Effector memory CD4-positive, alpha-beta T cell (primary cell): ENCODE measurements at regions not wholly inside any gene's neighbourhood (a gene's known extent, or its start where the extent isn't known, plus 50 kb on each side); places are given as distances from the start of the nearest gene placed in this dataset.

ENCODE experiments used
- DNase-seq, 3 donors: peaks; one replicate each; pipeline ENCODE4 v3.0.0-alpha.2; 2020
- H3K27ac ChIP-seq: 2 replicates; pipeline ENCODE4 v1.7.0; 2013; ENCODE audit warnings: mild to moderate bottlenecking, low read length, moderate library complexity; ENCODE audit not compliant: insufficient read depth, poor library complexity, severe bottlenecking
- H3K27me3 ChIP-seq: replicated peaks from 2 replicates; pipeline ENCODE4 v1.7.0; 2013; ENCODE audit warnings: mild to moderate bottlenecking, low read length; ENCODE audit not compliant: insufficient read depth, control insufficient read depth, poor library complexity, severe bottlenecking
- H3K36me3 ChIP-seq: 2 replicates; pipeline ENCODE4 v1.7.0; 2013; ENCODE audit warnings: mild to moderate bottlenecking, low read length, moderate library complexity; ENCODE audit not compliant: control insufficient read depth, insufficient read depth
- H3K4me1 ChIP-seq: 2 replicates; pipeline ENCODE4 v1.7.0; 2013; ENCODE audit warnings: low read length, mild to moderate bottlenecking; ENCODE audit not compliant: control insufficient read depth, insufficient read depth, poor library complexity, severe bottlenecking
- H3K4me3 ChIP-seq: 2 replicates; pipeline ENCODE4 v1.7.0; 2013; ENCODE audit warnings: low read length, low read depth, mild to moderate bottlenecking; ENCODE audit not compliant: insufficient read depth, poor library complexity, severe bottlenecking
- H3K9me3 ChIP-seq: 2 replicates; pipeline ENCODE4 v1.7.0; 2013; ENCODE audit warnings: mild to moderate bottlenecking, low read length, moderate library complexity; ENCODE audit not compliant: control insufficient read depth

GRCh38 chr10:78205457-78206016, 171.9 kb downstream of the RPS24 start:
- Histone ChIP-seq H3K27ac (no peak overlapping the region), H3K9me3 (no peaks in the 10 kb centered on the region), H3K4me1 (no peaks in the 10 kb centered on the region), H3K4me3 (no peak overlapping the region), H3K36me3 (no peaks in the 10 kb centered on the region), H3K27me3 (no peaks in the 10 kb centered on the region)
- DNase-seq, result no peak

- H3K4me1 ChIP-seq, result no peaks in the 10 kb centered on the region
- no peak overlapping the region for H3K4me3 ChIP-seq
- no peak overlapping the region for H3K27ac ChIP-seq
- no peaks in the 10 kb centered on the region for H3K27me3 ChIP-seq
- H3K9me3 ChIP-seq, result no peaks in the 10 kb centered on the region
- H3K36me3 ChIP-seq, result no peaks in the 10 kb centered on the region
- no peak for DNase-seq
Observed at GRCh38 chr10:78207216-78207615, 173.6 kb downstream of the RPS24 start.

GRCh38 chr10:78207776-78208175, 174.1 kb downstream of the RPS24 start:
- H3K27me3 ChIP-seq, result no peaks in the 10 kb centered on the region
- H3K9me3 ChIP-seq, result no peaks in the 10 kb centered on the region
- no peaks in the 10 kb centered on the region for H3K4me1 ChIP-seq
- H3K4me3 ChIP-seq, result no peak overlapping the region
- no peak overlapping the region for H3K27ac ChIP-seq
- no peak for DNase-seq
- no peaks in the 10 kb centered on the region for H3K36me3 ChIP-seq

- DNase-seq, result no peak
- Histone ChIP-seq H3K27ac (no peak overlapping the region), H3K9me3 (no peaks in the 10 kb centered on the region), H3K4me3 (no peak overlapping the region), H3K4me1 (no peaks in the 10 kb centered on the region), H3K27me3 (no peaks in the 10 kb centered on the region), H3K36me3 (no peaks in the 10 kb centered on the region)
Observed at GRCh38 chr10:78209970-78210369, 176.3 kb downstream of the RPS24 start.

GRCh38 chr10:78210548-78210947, 176.9 kb downstream of the RPS24 start:
- no peaks in the 10 kb centered on the region for H3K27me3 ChIP-seq
- H3K27ac ChIP-seq, result no peak overlapping the region
- H3K4me3 ChIP-seq, result no peak overlapping the region
- no peaks in the 10 kb centered on the region for H3K36me3 ChIP-seq
- DNase-seq, result no peak
- no peaks in the 10 kb centered on the region for H3K9me3 ChIP-seq
- H3K4me1 ChIP-seq, result no peaks in the 10 kb centered on the region

GRCh38 chr10:78210976-78211375, 177.3 kb downstream of the RPS24 start:
- Histone ChIP-seq H3K27ac (no peak overlapping the region), H3K9me3 (no peaks in the 10 kb centered on the region), H3K4me1 (no peaks in the 10 kb centered on the region), H3K4me3 (no peak overlapping the region), H3K27me3 (no peaks in the 10 kb centered on the region), H3K36me3 (no peaks in the 10 kb centered on the region)
- DNase-seq, result no peak

GRCh38 chr10:78211561-78212051, 177.9 kb downstream of the RPS24 start:
- Histone ChIP-seq H3K27ac (no peak overlapping the region), H3K4me3 (no peak overlapping the region), H3K4me1 (no peaks in the 10 kb centered on the region), H3K36me3 (no peaks in the 10 kb centered on the region), H3K9me3 (no peaks in the 10 kb centered on the region), H3K27me3 (no peaks in the 10 kb centered on the region)
- no peak for DNase-seq

GRCh38 chr10:78212060-78212785, 178.6 kb downstream of the RPS24 start:
- no peaks in the 10 kb centered on the region for H3K9me3 ChIP-seq
- no peaks in the 10 kb centered on the region for H3K36me3 ChIP-seq
- DNase-seq, result no peak
- no peaks in the 10 kb centered on the region for H3K4me1 ChIP-seq
- no peaks in the 10 kb centered on the region for H3K27me3 ChIP-seq
- H3K27ac ChIP-seq, result no peak overlapping the region
- H3K4me3 ChIP-seq, result no peak overlapping the region

GRCh38 chr10:78212786-78213175, 179.1 kb downstream of the RPS24 start:
- no peak overlapping the region for H3K27ac ChIP-seq
- no peaks in the 10 kb centered on the region for H3K36me3 ChIP-seq
- no peak for DNase-seq
- no peaks in the 10 kb centered on the region for H3K27me3 ChIP-seq
- H3K9me3 ChIP-seq, result no peaks in the 10 kb centered on the region
- H3K4me3 ChIP-seq, result no peak overlapping the region
- no peaks in the 10 kb centered on the region for H3K4me1 ChIP-seq

- no peak overlapping the region for H3K27ac ChIP-seq
- H3K27me3 ChIP-seq, result no peaks in the 10 kb centered on the region
- H3K36me3 ChIP-seq, result no peaks in the 10 kb centered on the region
- no peak overlapping the region for H3K4me3 ChIP-seq
- H3K9me3 ChIP-seq, result no peaks in the 10 kb centered on the region
- H3K4me1 ChIP-seq, result no peaks in the 10 kb centered on the region
- no peak for DNase-seq
Observed at GRCh38 chr10:78214955-78215354, 181.3 kb downstream of the RPS24 start.
